A549 (cell line): ENCODE measurements at regions not wholly inside any gene's neighbourhood (a gene's known extent, or its start where the extent isn't known, plus 50 kb on each side); places are given as distances from the start of the nearest gene placed in this dataset.

Experiments used
- BHLHE40 ChIP-seq: IDR thresholded peaks from 2 replicates; pipeline ENCODE4 v1.6.1; 2012; ENCODE audit warnings: low read depth, low read length, inconsistent platforms
- EP300 ChIP-seq, 2 experiments: fragments of >200 bp; sonication (Bioruptor Twin); formaldehyde crosslinking; IDR thresholded peaks; 2 replicates in 1 of 2; 3 replicates in 1 of 2; pipeline ENCODE4 v1.6.1; 2016 to 2017
- HDAC2 ChIP-seq: fragments of 200-600 bp; sonication (generic); IDR thresholded peaks from 2 replicates; pipeline ENCODE4 v1.6.1; 2016
- JUN ChIP-seq, 2 experiments: fragments of >200 bp; sonication (Bioruptor Twin); formaldehyde crosslinking; IDR thresholded peaks; 2 replicates in 1 of 2; 3 replicates in 1 of 2; pipeline ENCODE4 v1.6.1; 2016 to 2017
- KDM1A ChIP-seq: fragments of 200-600 bp; sonication (generic); IDR thresholded peaks from 2 replicates; pipeline ENCODE4 v1.6.1; 2016; ENCODE audit warnings: low read depth, mild to moderate bottlenecking
- KDM5A ChIP-seq: fragments of 200-600 bp; sonication (generic); IDR thresholded peaks from 2 replicates; pipeline ENCODE4 v1.6.1; 2016; ENCODE audit warnings: antibody characterized with exemption, mild to moderate bottlenecking
- MAZ ChIP-seq: fragments of 150-350 bp; IDR thresholded peaks from 2 replicates; pipeline ENCODE4 v1.6.1; 2014; ENCODE audit warnings: antibody characterized with exemption, low read depth, low read length, borderline replicate concordance
- POLR2A ChIP-seq: IDR thresholded peaks from 2 replicates; pipeline ENCODE4 v1.6.1; 2012; ENCODE audit warnings: mild to moderate bottlenecking, low read length
- TF ChIP-seq, protein P1 (sequence below): fragments of >200 bp; sonication (Bioruptor Twin); formaldehyde crosslinking; IDR thresholded peaks from 3 replicates; pipeline ENCODE4 v1.5.1; 2016
- TF ChIP-seq, protein P2 (sequence below): fragments of 450-650 bp; IDR thresholded peaks from 2 replicates; pipeline ENCODE4 v1.6.1; 2014; ENCODE audit warnings: antibody characterized with exemption

DNA sequence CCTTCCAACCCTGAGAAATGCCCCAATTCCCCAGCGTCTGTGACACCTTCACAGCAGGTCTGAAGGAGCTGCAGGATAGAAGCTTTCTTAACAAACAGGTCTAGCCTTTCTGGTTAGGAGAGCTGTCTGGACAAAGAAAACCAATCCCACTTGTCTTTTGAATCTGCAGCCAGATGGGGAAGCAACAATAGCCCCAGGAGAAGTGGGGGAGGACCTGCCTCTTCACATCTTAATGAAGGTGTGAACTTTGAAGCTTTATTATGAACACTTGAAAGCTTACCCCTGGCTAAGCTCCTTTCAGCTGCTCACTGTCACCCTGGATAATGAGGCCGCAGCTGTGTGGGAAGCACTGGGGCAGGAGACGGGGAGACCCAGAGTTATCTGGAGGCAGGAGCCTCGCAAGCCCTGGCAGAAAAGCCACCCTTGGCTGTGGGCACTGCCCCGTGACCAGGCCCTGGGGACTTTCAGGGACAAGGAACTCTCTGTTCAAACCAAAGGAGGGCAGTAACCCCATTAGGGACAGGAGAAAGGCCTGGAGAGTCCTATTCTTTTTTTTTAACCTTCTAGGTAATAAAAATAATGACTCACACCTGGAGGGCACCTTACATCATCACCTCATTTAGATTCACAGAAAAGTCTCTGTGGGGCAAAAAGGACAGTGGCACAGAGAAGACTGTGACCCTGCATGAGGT, 151.8 kb upstream of the RAD23B start:
- no peak for TF ChIP-seq EP300 (IDR thresholded peaks at IDR 0.05)
- TF ChIP-seq, protein P1, sequence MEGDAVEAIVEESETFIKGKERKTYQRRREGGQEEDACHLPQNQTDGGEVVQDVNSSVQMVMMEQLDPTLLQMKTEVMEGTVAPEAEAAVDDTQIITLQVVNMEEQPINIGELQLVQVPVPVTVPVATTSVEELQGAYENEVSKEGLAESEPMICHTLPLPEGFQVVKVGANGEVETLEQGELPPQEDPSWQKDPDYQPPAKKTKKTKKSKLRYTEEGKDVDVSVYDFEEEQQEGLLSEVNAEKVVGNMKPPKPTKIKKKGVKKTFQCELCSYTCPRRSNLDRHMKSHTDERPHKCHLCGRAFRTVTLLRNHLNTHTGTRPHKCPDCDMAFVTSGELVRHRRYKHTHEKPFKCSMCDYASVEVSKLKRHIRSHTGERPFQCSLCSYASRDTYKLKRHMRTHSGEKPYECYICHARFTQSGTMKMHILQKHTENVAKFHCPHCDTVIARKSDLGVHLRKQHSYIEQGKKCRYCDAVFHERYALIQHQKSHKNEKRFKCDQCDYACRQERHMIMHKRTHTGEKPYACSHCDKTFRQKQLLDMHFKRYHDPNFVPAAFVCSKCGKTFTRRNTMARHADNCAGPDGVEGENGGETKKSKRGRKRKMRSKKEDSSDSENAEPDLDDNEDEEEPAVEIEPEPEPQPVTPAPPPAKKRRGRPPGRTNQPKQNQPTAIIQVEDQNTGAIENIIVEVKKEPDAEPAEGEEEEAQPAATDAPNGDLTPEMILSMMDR, result no peak
- TF ChIP-seq, protein P2, sequence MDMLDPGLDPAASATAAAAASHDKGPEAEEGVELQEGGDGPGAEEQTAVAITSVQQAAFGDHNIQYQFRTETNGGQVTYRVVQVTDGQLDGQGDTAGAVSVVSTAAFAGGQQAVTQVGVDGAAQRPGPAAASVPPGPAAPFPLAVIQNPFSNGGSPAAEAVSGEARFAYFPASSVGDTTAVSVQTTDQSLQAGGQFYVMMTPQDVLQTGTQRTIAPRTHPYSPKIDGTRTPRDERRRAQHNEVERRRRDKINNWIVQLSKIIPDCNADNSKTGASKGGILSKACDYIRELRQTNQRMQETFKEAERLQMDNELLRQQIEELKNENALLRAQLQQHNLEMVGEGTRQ, result no peak
- no peak for TF ChIP-seq HDAC2
- TF ChIP-seq KDM5A, result no peak
- no peak for TF ChIP-seq POLR2A
- TF ChIP-seq BHLHE40, result no peak
- no peak for TF ChIP-seq JUN (IDR thresholded peaks at IDR 0.05)
- TF ChIP-seq KDM1A, result no peak
- TF ChIP-seq MAZ, result no peak
